Daoy (cell line): ENCODE measurements at regions not wholly inside any gene's neighbourhood (a gene's known extent, or its start where the extent isn't known, plus 50 kb on each side); places are given as distances from the start of the nearest gene placed in this dataset.

Source experiments
- DNase-seq: peaks from one replicate; pipeline ENCODE4 v3.0.0-alpha.2; 2015; ENCODE audit warnings: low read depth

- DNase-seq, result no peak
Observed at GRCh38 chr1:57868908-57869307, 445.0 kb upstream of the DAB1 start.

GRCh38 chr1:57868239-57868638, 444.4 kb upstream of the DAB1 start:
- no peak for DNase-seq

- no peak for DNase-seq
Observed at GRCh38 chr1:57866998-57867397, 443.1 kb upstream of the DAB1 start.

GRCh38 chr1:57860931-57861565, 437.2 kb upstream of the DAB1 start:
- DNase-seq, result no peak

GRCh38 chr1:57860325-57860724, 436.5 kb upstream of the DAB1 start:
- no peak for DNase-seq

GRCh38 chr1:57858740-57859139, 434.9 kb upstream of the DAB1 start:
- DNase-seq, result no peak

GRCh38 chr1:57857809-57858208, 433.9 kb upstream of the DAB1 start:
- peak; percentile 46 for DNase-seq

- no peak for DNase-seq
Observed at GRCh38 chr1:57854436-57854835, 430.6 kb upstream of the DAB1 start.

- DNase-seq, result no peak
Observed at GRCh38 chr1:57850176-57850940, 426.5 kb upstream of the DAB1 start.

GRCh38 chr1:57848406-57848805, 424.5 kb upstream of the DAB1 start:
- DNase-seq, result peak; percentile 51

- peak; percentile 67 for DNase-seq
Observed at GRCh38 chr1:57845041-57845440, 421.2 kb upstream of the DAB1 start.

- DNase-seq, result peak; percentile 19
Observed at GRCh38 chr1:57844382-57844980, 420.6 kb upstream of the DAB1 start.

GRCh38 chr1:57843760-57844159, 419.9 kb upstream of the DAB1 start:
- peak; percentile 17 for DNase-seq

GRCh38 chr1:57839526-57839925, 415.7 kb upstream of the DAB1 start:
- no peak for DNase-seq

- peak; percentile 65 for DNase-seq
Observed at GRCh38 chr1:57839067-57839466, 415.2 kb upstream of the DAB1 start.

GRCh38 chr1:57835620-57836019, 411.8 kb upstream of the DAB1 start:
- peak; percentile 13 for DNase-seq

- DNase-seq, result no peak
Observed at GRCh38 chr1:57833296-57833695, 409.4 kb upstream of the DAB1 start.

GRCh38 chr1:57832612-57833011, 408.8 kb upstream of the DAB1 start:
- no peak for DNase-seq

GRCh38 chr1:57831624-57832023, 407.8 kb upstream of the DAB1 start:
- DNase-seq, result peak; percentile 84

GRCh38 chr1:57826535-57826934, 402.7 kb upstream of the DAB1 start:
- DNase-seq, result no peak

- no peak for DNase-seq
Observed at GRCh38 chr1:57824535-57824934, 400.7 kb upstream of the DAB1 start.

GRCh38 chr1:57820356-57821095, 396.7 kb upstream of the DAB1 start:
- no peak for DNase-seq
